Lower leg skin (tissue), 3 donors: ENCODE measurements at regions not wholly inside any gene's neighbourhood (a gene's known extent, or its start where the extent isn't known, plus 50 kb on each side); places are given as distances from the start of the nearest gene placed in this dataset.

ENCODE experiments used
- POLR2A ChIP-seq, 2 donors: fragments of 450-650 bp; IDR thresholded peaks; one replicate each; pipeline ENCODE4 v1.6.1; 2016 to 2017; ENCODE audit warnings: antibody characterized with exemption in 2 of 2, mild to moderate bottlenecking in 1 of 2, moderate library complexity in 1 of 2
- TF ChIP-seq, protein P1 (sequence below), 3 donors: fragments of 450-650 bp; IDR thresholded peaks; one replicate each; pipeline ENCODE4 v1.5.1; 2016; ENCODE audit warnings: antibody characterized with exemption in 3 of 3, mild to moderate bottlenecking in 3 of 3, moderate library complexity in 2 of 3

- TF ChIP-seq, protein P1, sequence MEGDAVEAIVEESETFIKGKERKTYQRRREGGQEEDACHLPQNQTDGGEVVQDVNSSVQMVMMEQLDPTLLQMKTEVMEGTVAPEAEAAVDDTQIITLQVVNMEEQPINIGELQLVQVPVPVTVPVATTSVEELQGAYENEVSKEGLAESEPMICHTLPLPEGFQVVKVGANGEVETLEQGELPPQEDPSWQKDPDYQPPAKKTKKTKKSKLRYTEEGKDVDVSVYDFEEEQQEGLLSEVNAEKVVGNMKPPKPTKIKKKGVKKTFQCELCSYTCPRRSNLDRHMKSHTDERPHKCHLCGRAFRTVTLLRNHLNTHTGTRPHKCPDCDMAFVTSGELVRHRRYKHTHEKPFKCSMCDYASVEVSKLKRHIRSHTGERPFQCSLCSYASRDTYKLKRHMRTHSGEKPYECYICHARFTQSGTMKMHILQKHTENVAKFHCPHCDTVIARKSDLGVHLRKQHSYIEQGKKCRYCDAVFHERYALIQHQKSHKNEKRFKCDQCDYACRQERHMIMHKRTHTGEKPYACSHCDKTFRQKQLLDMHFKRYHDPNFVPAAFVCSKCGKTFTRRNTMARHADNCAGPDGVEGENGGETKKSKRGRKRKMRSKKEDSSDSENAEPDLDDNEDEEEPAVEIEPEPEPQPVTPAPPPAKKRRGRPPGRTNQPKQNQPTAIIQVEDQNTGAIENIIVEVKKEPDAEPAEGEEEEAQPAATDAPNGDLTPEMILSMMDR (IDR thresholded peaks at IDR 0.05) = no peak
- no peak for TF ChIP-seq POLR2A (IDR thresholded peaks at IDR 0.05)
These were observed 64.1 kb upstream of the JDP2 start for GRCh38 chr14:75363570-75364227.
